ENCODE measurements at regions not wholly inside any gene's neighbourhood (a gene's known extent, or its start where the extent isn't known, plus 50 kb on each side); places are given as distances from the start of the nearest gene placed in this dataset.

GRCh38 chr6:63502156-63502555 lies 70.1 kb upstream of the LOC128125822 start:
- TF ChIP-seq CTCF (IDR thresholded peaks at IDR 0.05) (no peak), POLR2A (IDR thresholded peaks at IDR 0.05) (no peak)

Data from right lobe of liver (tissue), 4 donors.